ENCODE measurements at regions not wholly inside any gene's neighbourhood (a gene's known extent, or its start where the extent isn't known, plus 50 kb on each side); places are given as distances from the start of the nearest gene placed in this dataset.

DNA sequence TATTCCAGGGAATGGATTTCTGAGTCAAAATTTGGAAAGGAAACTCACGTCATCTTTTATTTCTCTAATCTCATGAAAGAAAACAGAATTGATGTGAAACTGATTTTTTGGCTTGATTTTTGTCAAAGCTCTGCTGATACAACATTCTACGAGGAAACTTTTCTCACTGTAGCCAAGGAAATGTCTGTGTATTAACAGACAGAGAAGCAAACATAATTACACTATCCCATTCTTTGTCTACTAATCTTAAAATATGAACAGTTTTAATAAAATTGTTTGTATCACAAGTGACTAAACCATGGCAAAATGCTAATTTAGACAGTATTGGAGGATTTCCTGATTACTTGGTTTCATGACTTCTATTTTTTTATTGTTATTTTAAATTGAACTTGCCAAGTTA lies 1437.0 kb downstream of the OTOL1 start:
- TF ChIP-seq ZNF140 (CRISPR knock-in tag; IDR thresholded peaks at IDR 0.05) = no peak
- TF ChIP-seq, protein P1, sequence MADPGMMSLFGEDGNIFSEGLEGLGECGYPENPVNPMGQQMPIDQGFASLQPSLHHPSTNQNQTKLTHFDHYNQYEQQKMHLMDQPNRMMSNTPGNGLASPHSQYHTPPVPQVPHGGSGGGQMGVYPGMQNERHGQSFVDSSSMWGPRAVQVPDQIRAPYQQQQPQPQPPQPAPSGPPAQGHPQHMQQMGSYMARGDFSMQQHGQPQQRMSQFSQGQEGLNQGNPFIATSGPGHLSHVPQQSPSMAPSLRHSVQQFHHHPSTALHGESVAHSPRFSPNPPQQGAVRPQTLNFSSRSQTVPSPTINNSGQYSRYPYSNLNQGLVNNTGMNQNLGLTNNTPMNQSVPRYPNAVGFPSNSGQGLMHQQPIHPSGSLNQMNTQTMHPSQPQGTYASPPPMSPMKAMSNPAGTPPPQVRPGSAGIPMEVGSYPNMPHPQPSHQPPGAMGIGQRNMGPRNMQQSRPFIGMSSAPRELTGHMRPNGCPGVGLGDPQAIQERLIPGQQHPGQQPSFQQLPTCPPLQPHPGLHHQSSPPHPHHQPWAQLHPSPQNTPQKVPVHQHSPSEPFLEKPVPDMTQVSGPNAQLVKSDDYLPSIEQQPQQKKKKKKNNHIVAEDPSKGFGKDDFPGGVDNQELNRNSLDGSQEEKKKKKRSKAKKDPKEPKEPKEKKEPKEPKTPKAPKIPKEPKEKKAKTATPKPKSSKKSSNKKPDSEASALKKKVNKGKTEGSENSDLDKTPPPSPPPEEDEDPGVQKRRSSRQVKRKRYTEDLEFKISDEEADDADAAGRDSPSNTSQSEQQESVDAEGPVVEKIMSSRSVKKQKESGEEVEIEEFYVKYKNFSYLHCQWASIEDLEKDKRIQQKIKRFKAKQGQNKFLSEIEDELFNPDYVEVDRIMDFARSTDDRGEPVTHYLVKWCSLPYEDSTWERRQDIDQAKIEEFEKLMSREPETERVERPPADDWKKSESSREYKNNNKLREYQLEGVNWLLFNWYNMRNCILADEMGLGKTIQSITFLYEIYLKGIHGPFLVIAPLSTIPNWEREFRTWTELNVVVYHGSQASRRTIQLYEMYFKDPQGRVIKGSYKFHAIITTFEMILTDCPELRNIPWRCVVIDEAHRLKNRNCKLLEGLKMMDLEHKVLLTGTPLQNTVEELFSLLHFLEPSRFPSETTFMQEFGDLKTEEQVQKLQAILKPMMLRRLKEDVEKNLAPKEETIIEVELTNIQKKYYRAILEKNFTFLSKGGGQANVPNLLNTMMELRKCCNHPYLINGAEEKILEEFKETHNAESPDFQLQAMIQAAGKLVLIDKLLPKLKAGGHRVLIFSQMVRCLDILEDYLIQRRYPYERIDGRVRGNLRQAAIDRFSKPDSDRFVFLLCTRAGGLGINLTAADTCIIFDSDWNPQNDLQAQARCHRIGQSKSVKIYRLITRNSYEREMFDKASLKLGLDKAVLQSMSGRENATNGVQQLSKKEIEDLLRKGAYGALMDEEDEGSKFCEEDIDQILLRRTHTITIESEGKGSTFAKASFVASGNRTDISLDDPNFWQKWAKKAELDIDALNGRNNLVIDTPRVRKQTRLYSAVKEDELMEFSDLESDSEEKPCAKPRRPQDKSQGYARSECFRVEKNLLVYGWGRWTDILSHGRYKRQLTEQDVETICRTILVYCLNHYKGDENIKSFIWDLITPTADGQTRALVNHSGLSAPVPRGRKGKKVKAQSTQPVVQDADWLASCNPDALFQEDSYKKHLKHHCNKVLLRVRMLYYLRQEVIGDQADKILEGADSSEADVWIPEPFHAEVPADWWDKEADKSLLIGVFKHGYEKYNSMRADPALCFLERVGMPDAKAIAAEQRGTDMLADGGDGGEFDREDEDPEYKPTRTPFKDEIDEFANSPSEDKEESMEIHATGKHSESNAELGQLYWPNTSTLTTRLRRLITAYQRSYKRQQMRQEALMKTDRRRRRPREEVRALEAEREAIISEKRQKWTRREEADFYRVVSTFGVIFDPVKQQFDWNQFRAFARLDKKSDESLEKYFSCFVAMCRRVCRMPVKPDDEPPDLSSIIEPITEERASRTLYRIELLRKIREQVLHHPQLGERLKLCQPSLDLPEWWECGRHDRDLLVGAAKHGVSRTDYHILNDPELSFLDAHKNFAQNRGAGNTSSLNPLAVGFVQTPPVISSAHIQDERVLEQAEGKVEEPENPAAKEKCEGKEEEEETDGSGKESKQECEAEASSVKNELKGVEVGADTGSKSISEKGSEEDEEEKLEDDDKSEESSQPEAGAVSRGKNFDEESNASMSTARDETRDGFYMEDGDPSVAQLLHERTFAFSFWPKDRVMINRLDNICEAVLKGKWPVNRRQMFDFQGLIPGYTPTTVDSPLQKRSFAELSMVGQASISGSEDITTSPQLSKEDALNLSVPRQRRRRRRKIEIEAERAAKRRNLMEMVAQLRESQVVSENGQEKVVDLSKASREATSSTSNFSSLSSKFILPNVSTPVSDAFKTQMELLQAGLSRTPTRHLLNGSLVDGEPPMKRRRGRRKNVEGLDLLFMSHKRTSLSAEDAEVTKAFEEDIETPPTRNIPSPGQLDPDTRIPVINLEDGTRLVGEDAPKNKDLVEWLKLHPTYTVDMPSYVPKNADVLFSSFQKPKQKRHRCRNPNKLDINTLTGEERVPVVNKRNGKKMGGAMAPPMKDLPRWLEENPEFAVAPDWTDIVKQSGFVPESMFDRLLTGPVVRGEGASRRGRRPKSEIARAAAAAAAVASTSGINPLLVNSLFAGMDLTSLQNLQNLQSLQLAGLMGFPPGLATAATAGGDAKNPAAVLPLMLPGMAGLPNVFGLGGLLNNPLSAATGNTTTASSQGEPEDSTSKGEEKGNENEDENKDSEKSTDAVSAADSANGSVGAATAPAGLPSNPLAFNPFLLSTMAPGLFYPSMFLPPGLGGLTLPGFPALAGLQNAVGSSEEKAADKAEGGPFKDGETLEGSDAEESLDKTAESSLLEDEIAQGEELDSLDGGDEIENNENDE (IDR thresholded peaks at IDR 0.05; ENCODE audit: low read depth, low read length) = no peak
